ENCODE measurements at regions not wholly inside any gene's neighbourhood (a gene's known extent, or its start where the extent isn't known, plus 50 kb on each side); places are given as distances from the start of the nearest gene placed in this dataset.

GRCh38 chr3:94524102-94524919 lies 461.4 kb downstream of the NSUN3 start:
- Mint-ChIP-seq H3K27ac (no peak overlapping the region), H3K4me1 (no peaks in the 10 kb centered on the region), H3K36me3 (ENCODE audit: low read depth) (no peaks in the 10 kb centered on the region), H3K4me3 (no peak overlapping the region), H3K27me3 (no peaks in the 10 kb centered on the region), H3K9me3 (peaks cover 4% of the 10 kb centered on the region)
- DNase-seq: no peak
- POLR2A ChIA-PET: no interaction called here
- CTCF ChIA-PET: interaction anchor here (0.9 kb wide), 1 partner anchor 15 kb away, joined by 3 read pairs; no protein-coding TSS in a partner anchor

DNA sequence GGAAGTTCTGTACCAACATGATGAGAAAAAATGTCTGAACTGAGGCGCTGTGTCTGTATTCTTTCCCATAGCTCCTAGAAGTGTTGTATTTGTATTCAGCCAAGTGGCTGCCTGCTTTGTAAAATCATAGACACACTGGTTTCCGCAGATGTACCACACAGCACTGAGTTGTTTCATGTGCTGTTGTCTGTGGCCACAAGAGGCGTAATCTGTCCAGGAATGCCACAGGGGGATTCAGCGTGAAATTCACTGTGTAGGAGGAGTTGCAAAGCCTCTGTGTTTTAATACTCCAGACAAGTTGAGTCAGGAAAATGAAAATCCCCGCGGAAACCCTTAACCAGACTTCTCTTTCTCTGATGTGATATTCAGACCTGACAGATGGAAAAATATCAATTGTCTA lies 462.2 kb downstream of the NSUN3 start:
- H3K27me3 Mint-ChIP-seq: no peaks in the 10 kb centered on the region
- H3K27ac Mint-ChIP-seq: no peak overlapping the region
- peaks cover 4% of the 10 kb centered on the region for H3K9me3 Mint-ChIP-seq
- no peak overlapping the region for H3K4me3 Mint-ChIP-seq
- H3K4me1 Mint-ChIP-seq: no peaks in the 10 kb centered on the region
- CTCF ChIA-PET: interaction anchor here (0.9 kb wide), 1 partner anchor 14 kb away, joined by 3 read pairs; no protein-coding TSS in a partner anchor
- DNase-seq: no peak
- POLR2A ChIA-PET: no interaction called here
- H3K36me3 Mint-ChIP-seq (ENCODE audit: low read depth): no peaks in the 10 kb centered on the region

GRCh38 chr3:94529816-94530215 lies 467.0 kb downstream of the NSUN3 start:
- Mint-ChIP-seq H3K36me3 (ENCODE audit: low read depth) (no peaks in the 10 kb centered on the region), H3K9me3 (peaks cover 4% of the 10 kb centered on the region), H3K27me3 (no peaks in the 10 kb centered on the region), H3K4me1 (no peaks in the 10 kb centered on the region), H3K4me3 (no peak overlapping the region), H3K27ac (no peak overlapping the region)
- CTCF ChIA-PET: no interaction called here
- POLR2A ChIA-PET: no interaction called here
- no peak for DNase-seq

- H3K36me3 Mint-ChIP-seq (ENCODE audit: low read depth): no peaks in the 10 kb centered on the region
- no peak overlapping the region for H3K4me3 Mint-ChIP-seq
- H3K27ac Mint-ChIP-seq: no peak overlapping the region
- no peaks in the 10 kb centered on the region for H3K4me1 Mint-ChIP-seq
- H3K27me3 Mint-ChIP-seq: no peaks in the 10 kb centered on the region
- ChIA-PET CTCF (no interaction called here), POLR2A (no interaction called here)
- no peak for DNase-seq
- peaks cover 4% of the 10 kb centered on the region for H3K9me3 Mint-ChIP-seq
Measured at GRCh38 chr3:94532951-94533350, 470.1 kb downstream of the NSUN3 start.

GRCh38 chr3:94539937-94540336 lies 477.1 kb downstream of the NSUN3 start:
- H3K9me3 Mint-ChIP-seq: no peaks in the 10 kb centered on the region

GRCh38 chr3:94543161-94543560 lies 480.3 kb downstream of the NSUN3 start:
- POLR2A ChIA-PET: no interaction called here
- CTCF ChIA-PET: no interaction called here
- Mint-ChIP-seq H3K27me3 (no peaks in the 10 kb centered on the region), H3K36me3 (ENCODE audit: low read depth) (no peaks in the 10 kb centered on the region), H3K4me3 (no peak overlapping the region), H3K4me1 (no peaks in the 10 kb centered on the region), H3K9me3 (no peaks in the 10 kb centered on the region), H3K27ac (no peak overlapping the region)
- no peak for DNase-seq

More at GRCh38 chr3:94539937-94540336, 477.1 kb downstream of the NSUN3 start:
- Mint-ChIP-seq H3K4me1 (no peaks in the 10 kb centered on the region), H3K27ac (no peak overlapping the region), H3K27me3 (no peaks in the 10 kb centered on the region), H3K36me3 (ENCODE audit: low read depth) (no peaks in the 10 kb centered on the region), H3K4me3 (no peak overlapping the region)
- no peak for DNase-seq
- POLR2A ChIA-PET: no interaction called here
- CTCF ChIA-PET: interaction anchor here (1.6 kb wide), 1 partner anchor 15 kb away, joined by 3 read pairs; no protein-coding TSS in a partner anchor

GRCh38 chr3:94544131-94544789 lies 481.4 kb downstream of the NSUN3 start:
- Mint-ChIP-seq H3K36me3 (ENCODE audit: low read depth) (no peaks in the 10 kb centered on the region), H3K4me1 (no peaks in the 10 kb centered on the region), H3K27me3 (no peaks in the 10 kb centered on the region), H3K27ac (no peak overlapping the region), H3K9me3 (no peaks in the 10 kb centered on the region), H3K4me3 (no peak overlapping the region)
- ChIA-PET POLR2A (no interaction called here), CTCF (no interaction called here)
- DNase-seq: no peak

- Mint-ChIP-seq H3K4me3 (no peak overlapping the region), H3K9me3 (peaks cover 9% of the 10 kb centered on the region), H3K4me1 (no peaks in the 10 kb centered on the region), H3K27me3 (no peaks in the 10 kb centered on the region), H3K36me3 (ENCODE audit: low read depth) (no peaks in the 10 kb centered on the region), H3K27ac (no peak overlapping the region)
- ChIA-PET CTCF (no interaction called here), POLR2A (no interaction called here)
- DNase-seq: no peak
Measured at GRCh38 chr3:94548581-94549316, 485.9 kb downstream of the NSUN3 start.

GRCh38 chr3:94561094-94561493 lies 498.2 kb downstream of the NSUN3 start:
- Mint-ChIP-seq H3K36me3 (ENCODE audit: low read depth) (no peaks in the 10 kb centered on the region), H3K9me3 (no peaks in the 10 kb centered on the region), H3K4me3 (no peak overlapping the region), H3K27me3 (no peaks in the 10 kb centered on the region), H3K4me1 (no peaks in the 10 kb centered on the region), H3K27ac (no peak overlapping the region)
- DNase-seq: no peak
- POLR2A ChIA-PET: no interaction called here
- CTCF ChIA-PET: no interaction called here

- ChIA-PET CTCF (no interaction called here), POLR2A (no interaction called here)
- no peaks in the 10 kb centered on the region for H3K36me3 Mint-ChIP-seq (ENCODE audit: low read depth)
- DNase-seq: no peak
- no peak overlapping the region for H3K27ac Mint-ChIP-seq
- no peaks in the 10 kb centered on the region for H3K9me3 Mint-ChIP-seq
- H3K4me1 Mint-ChIP-seq: no peaks in the 10 kb centered on the region
- no peak overlapping the region for H3K4me3 Mint-ChIP-seq
- no peaks in the 10 kb centered on the region for H3K27me3 Mint-ChIP-seq
Measured at GRCh38 chr3:94564247-94564646, 501.4 kb downstream of the NSUN3 start.

GRCh38 chr3:94568041-94568440 lies 505.2 kb downstream of the NSUN3 start:
- H3K27ac Mint-ChIP-seq: no peak overlapping the region
- ChIA-PET CTCF (interaction anchor here (0.5 kb wide), 1 partner anchor 22 kb away, joined by 3 read pairs; no protein-coding TSS in a partner anchor), POLR2A (no interaction called here)
- no peak for DNase-seq
- no peaks in the 10 kb centered on the region for H3K36me3 Mint-ChIP-seq (ENCODE audit: low read depth)
- H3K9me3 Mint-ChIP-seq: no peaks in the 10 kb centered on the region
- no peak overlapping the region for H3K4me3 Mint-ChIP-seq
- H3K27me3 Mint-ChIP-seq: no peaks in the 10 kb centered on the region
- no peaks in the 10 kb centered on the region for H3K4me1 Mint-ChIP-seq

DNA sequence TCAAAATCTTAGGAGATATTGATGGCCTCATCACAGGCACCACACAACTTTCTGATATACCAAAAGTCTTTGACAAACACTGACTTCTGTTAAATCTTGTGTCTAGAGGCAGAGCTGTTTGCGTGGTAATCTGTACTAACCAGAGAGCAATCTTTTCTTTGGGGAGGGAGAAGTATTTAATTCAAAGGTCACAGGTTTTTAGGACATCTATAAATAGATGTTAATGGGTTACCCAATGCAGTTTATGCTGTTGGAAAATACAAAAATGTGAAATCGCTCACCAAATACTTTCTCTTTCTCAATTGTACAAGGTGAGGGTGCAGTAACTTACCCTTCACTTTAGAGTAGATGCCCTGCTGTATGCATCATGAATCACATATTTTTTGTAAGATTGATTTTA lies 510.5 kb downstream of the NSUN3 start:
- no peak overlapping the region for H3K27ac Mint-ChIP-seq
- CTCF ChIA-PET: no interaction called here
- DNase-seq: no peak
- no peaks in the 10 kb centered on the region for H3K27me3 Mint-ChIP-seq
- H3K36me3 Mint-ChIP-seq (ENCODE audit: low read depth): no peaks in the 10 kb centered on the region
- no peak overlapping the region for H3K4me3 Mint-ChIP-seq
- POLR2A ChIA-PET: no interaction called here
- no peaks in the 10 kb centered on the region for H3K4me1 Mint-ChIP-seq
- H3K9me3 Mint-ChIP-seq: no peaks in the 10 kb centered on the region

DNA sequence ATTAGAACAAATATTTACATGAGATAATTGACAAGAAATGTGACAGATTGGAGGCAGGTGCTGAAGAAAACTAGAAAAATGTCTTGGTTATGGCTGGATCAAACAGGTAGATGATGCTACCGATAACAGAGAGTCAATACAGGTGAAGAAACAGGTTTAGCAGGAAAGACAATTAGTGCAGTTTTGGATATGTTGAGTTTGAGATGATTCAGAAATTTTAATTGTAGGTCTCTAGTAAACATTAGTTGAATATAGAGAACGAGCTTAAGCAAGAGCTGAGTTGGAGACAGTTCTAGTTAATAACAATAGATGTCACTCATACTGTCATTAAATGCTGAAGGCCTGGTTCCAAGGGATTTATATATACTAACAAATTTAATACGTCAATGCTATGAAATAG lies 524.4 kb downstream of the NSUN3 start:
- peaks cover 2% of the 10 kb centered on the region for H3K9me3 Mint-ChIP-seq
- no peak overlapping the region for H3K4me3 Mint-ChIP-seq
- no peak overlapping the region for H3K27ac Mint-ChIP-seq
- POLR2A ChIA-PET: no interaction called here
- H3K36me3 Mint-ChIP-seq (ENCODE audit: low read depth): no peaks in the 10 kb centered on the region
- no peaks in the 10 kb centered on the region for H3K27me3 Mint-ChIP-seq
- CTCF ChIA-PET: no interaction called here
- no peak for DNase-seq
- no peaks in the 10 kb centered on the region for H3K4me1 Mint-ChIP-seq

Data from activated CD4-positive, alpha-beta T cell treated with anti-CD3 and anti-CD28 coated beads, Interleukin-2, amount 10 ng/mL, durations not matched to agents 7 days and 5 days (primary cell).